ENCODE measurements at regions not wholly inside any gene's neighbourhood (a gene's known extent, or its start where the extent isn't known, plus 50 kb on each side); places are given as distances from the start of the nearest gene placed in this dataset.

GRCh38 chr7:29619111-29619510 is 55.5 kb downstream of the PRR15 start:
- H3K14ac ChIP-seq (ENCODE audit: low read length in 2 of 2) = no peak overlapping the region
- H2BK15ac ChIP-seq (ENCODE audit: low read depth, poor library complexity, severe bottlenecking) = no peak overlapping the region
- H3K36me3 ChIP-seq (ENCODE audit: control insufficient read depth in 1 of 2, insufficient read depth in 2 of 2, low read depth in 1 of 2, low read length in 2 of 2) = no peaks in the 10 kb centered on the region
- H3K4ac ChIP-seq (ENCODE audit: low read depth in 1 of 2, low read length in 2 of 2) = no peak overlapping the region
- no peak overlapping the region for H4K8ac ChIP-seq (ENCODE audit: low read length)
- H2AK5ac ChIP-seq (ENCODE audit: low read length, severe bottlenecking) = no peak overlapping the region
- H3K27me3 ChIP-seq (ENCODE audit: control insufficient read depth in 1 of 2, insufficient read depth in 1 of 2, low read length in 2 of 2) = no peaks in the 10 kb centered on the region
- H3K4me2 ChIP-seq (ENCODE audit: low read length, poor library complexity, severe bottlenecking) = no peak overlapping the region
- H2AFZ ChIP-seq (ENCODE audit: low read depth, low read length) = no peak overlapping the region
- no peak overlapping the region for H3K9ac ChIP-seq (ENCODE audit: low read length)
- WGBS = 76% methylated on average over 5 of the region's 5 CpGs
- no peak overlapping the region for H2BK12ac ChIP-seq (ENCODE audit: low read length in 2 of 2)
- H2BK120ac ChIP-seq (ENCODE audit: low read depth, low read length) = no peak overlapping the region
- peaks cover 5% of the 10 kb centered on the region for H3K4me1 ChIP-seq (ENCODE audit: control insufficient read depth, insufficient read depth, low read depth, low read length)
- H3K23ac ChIP-seq (ENCODE audit: low read length in 2 of 2) = no peak overlapping the region
- no peak overlapping the region for H3K27ac ChIP-seq (ENCODE audit: low read length, poor library complexity, severe bottlenecking)
- no peaks in the 10 kb centered on the region for H3K9me3 ChIP-seq (ENCODE audit: control insufficient read depth, low read length)
- no peak overlapping the region for H3K18ac ChIP-seq (ENCODE audit: low read depth in 1 of 2, low read length in 2 of 2)
- H2BK5ac ChIP-seq (ENCODE audit: low read depth, low read length, poor library complexity, severe bottlenecking) = no peak overlapping the region
- no peak overlapping the region for H3K4me3 ChIP-seq (ENCODE audit: insufficient read depth in 1 of 2, low read depth in 1 of 2, low read length in 2 of 2)
- no peak overlapping the region for H4K91ac ChIP-seq (ENCODE audit: low read length)
- H3K79me1 ChIP-seq (replicated peaks; ENCODE audit: low read length, poor library complexity, severe bottlenecking) = no peaks in the 10 kb centered on the region
- no peak for DNase-seq

- Histone ChIP-seq H3K27ac (ENCODE audit: low read length, poor library complexity, severe bottlenecking) (no peak overlapping the region), H3K79me1 (replicated peaks; ENCODE audit: low read length, poor library complexity, severe bottlenecking) (no peaks in the 10 kb centered on the region), H3K9ac (ENCODE audit: low read length) (no peak overlapping the region), H3K4ac (ENCODE audit: low read depth in 1 of 2, low read length in 2 of 2) (no peak overlapping the region), H3K36me3 (ENCODE audit: control insufficient read depth in 1 of 2, insufficient read depth in 2 of 2, low read depth in 1 of 2, low read length in 2 of 2) (no peaks in the 10 kb centered on the region), H2BK12ac (ENCODE audit: low read length in 2 of 2) (no peak overlapping the region), H2BK120ac (ENCODE audit: low read depth, low read length) (no peak overlapping the region), H3K14ac (ENCODE audit: low read length in 2 of 2) (no peak overlapping the region), H4K91ac (ENCODE audit: low read length) (no peak overlapping the region), H3K9me3 (ENCODE audit: control insufficient read depth, low read length) (no peaks in the 10 kb centered on the region), H3K23ac (ENCODE audit: low read length in 2 of 2) (no peak overlapping the region), H3K18ac (ENCODE audit: low read depth in 1 of 2, low read length in 2 of 2) (no peak overlapping the region), H4K8ac (ENCODE audit: low read length) (no peak overlapping the region), H3K4me3 (ENCODE audit: insufficient read depth in 1 of 2, low read depth in 1 of 2, low read length in 2 of 2) (no peak overlapping the region), H3K27me3 (ENCODE audit: control insufficient read depth in 1 of 2, insufficient read depth in 1 of 2, low read length in 2 of 2) (no peaks in the 10 kb centered on the region), H2AFZ (ENCODE audit: low read depth, low read length) (no peak overlapping the region), H3K4me1 (ENCODE audit: control insufficient read depth, insufficient read depth, low read depth, low read length) (peaks cover 5% of the 10 kb centered on the region), H3K4me2 (ENCODE audit: low read length, poor library complexity, severe bottlenecking) (no peak overlapping the region), H2BK5ac (ENCODE audit: low read depth, low read length, poor library complexity, severe bottlenecking) (no peak overlapping the region), H2AK5ac (ENCODE audit: low read length, severe bottlenecking) (no peak overlapping the region), H2BK15ac (ENCODE audit: low read depth, poor library complexity, severe bottlenecking) (no peak overlapping the region)
- 86% methylated on average over 6 of the region's 6 CpGs for WGBS
- DNase-seq = no peak
These were observed 56.4 kb downstream of the PRR15 start for GRCh38 chr7:29619848-29620555.

GRCh38 chr7:29620556-29620930 is 56.9 kb downstream of the PRR15 start:
- H3K27ac ChIP-seq (ENCODE audit: low read length, poor library complexity, severe bottlenecking) = no peak overlapping the region
- no peak overlapping the region for H4K8ac ChIP-seq (ENCODE audit: low read length)
- H3K36me3 ChIP-seq (ENCODE audit: control insufficient read depth in 1 of 2, insufficient read depth in 2 of 2, low read depth in 1 of 2, low read length in 2 of 2) = no peaks in the 10 kb centered on the region
- 80% methylated on average over 2 of the region's 2 CpGs for WGBS
- H3K18ac ChIP-seq (ENCODE audit: low read depth in 1 of 2, low read length in 2 of 2) = no peak overlapping the region
- no peak for DNase-seq
- H2BK5ac ChIP-seq (ENCODE audit: low read depth, low read length, poor library complexity, severe bottlenecking) = no peak overlapping the region
- no peak overlapping the region for H2BK15ac ChIP-seq (ENCODE audit: low read depth, poor library complexity, severe bottlenecking)
- H3K4ac ChIP-seq (ENCODE audit: low read depth in 1 of 2, low read length in 2 of 2) = no peak overlapping the region
- H3K9ac ChIP-seq (ENCODE audit: low read length) = no peak overlapping the region
- no peak overlapping the region for H3K23ac ChIP-seq (ENCODE audit: low read length in 2 of 2)
- H3K14ac ChIP-seq (ENCODE audit: low read length in 2 of 2) = no peak overlapping the region
- H3K9me3 ChIP-seq (ENCODE audit: control insufficient read depth, low read length) = no peaks in the 10 kb centered on the region
- no peak overlapping the region for H4K91ac ChIP-seq (ENCODE audit: low read length)
- H3K79me1 ChIP-seq (replicated peaks; ENCODE audit: low read length, poor library complexity, severe bottlenecking) = no peaks in the 10 kb centered on the region
- peaks cover 5% of the 10 kb centered on the region for H3K4me1 ChIP-seq (ENCODE audit: control insufficient read depth, insufficient read depth, low read depth, low read length)
- H3K4me3 ChIP-seq (ENCODE audit: insufficient read depth in 1 of 2, low read depth in 1 of 2, low read length in 2 of 2) = no peak overlapping the region
- no peaks in the 10 kb centered on the region for H3K27me3 ChIP-seq (ENCODE audit: control insufficient read depth in 1 of 2, insufficient read depth in 1 of 2, low read length in 2 of 2)
- no peak overlapping the region for H2BK12ac ChIP-seq (ENCODE audit: low read length in 2 of 2)
- no peak overlapping the region for H2AFZ ChIP-seq (ENCODE audit: low read depth, low read length)
- H2BK120ac ChIP-seq (ENCODE audit: low read depth, low read length) = no peak overlapping the region
- no peak overlapping the region for H2AK5ac ChIP-seq (ENCODE audit: low read length, severe bottlenecking)
- no peak overlapping the region for H3K4me2 ChIP-seq (ENCODE audit: low read length, poor library complexity, severe bottlenecking)

DNA sequence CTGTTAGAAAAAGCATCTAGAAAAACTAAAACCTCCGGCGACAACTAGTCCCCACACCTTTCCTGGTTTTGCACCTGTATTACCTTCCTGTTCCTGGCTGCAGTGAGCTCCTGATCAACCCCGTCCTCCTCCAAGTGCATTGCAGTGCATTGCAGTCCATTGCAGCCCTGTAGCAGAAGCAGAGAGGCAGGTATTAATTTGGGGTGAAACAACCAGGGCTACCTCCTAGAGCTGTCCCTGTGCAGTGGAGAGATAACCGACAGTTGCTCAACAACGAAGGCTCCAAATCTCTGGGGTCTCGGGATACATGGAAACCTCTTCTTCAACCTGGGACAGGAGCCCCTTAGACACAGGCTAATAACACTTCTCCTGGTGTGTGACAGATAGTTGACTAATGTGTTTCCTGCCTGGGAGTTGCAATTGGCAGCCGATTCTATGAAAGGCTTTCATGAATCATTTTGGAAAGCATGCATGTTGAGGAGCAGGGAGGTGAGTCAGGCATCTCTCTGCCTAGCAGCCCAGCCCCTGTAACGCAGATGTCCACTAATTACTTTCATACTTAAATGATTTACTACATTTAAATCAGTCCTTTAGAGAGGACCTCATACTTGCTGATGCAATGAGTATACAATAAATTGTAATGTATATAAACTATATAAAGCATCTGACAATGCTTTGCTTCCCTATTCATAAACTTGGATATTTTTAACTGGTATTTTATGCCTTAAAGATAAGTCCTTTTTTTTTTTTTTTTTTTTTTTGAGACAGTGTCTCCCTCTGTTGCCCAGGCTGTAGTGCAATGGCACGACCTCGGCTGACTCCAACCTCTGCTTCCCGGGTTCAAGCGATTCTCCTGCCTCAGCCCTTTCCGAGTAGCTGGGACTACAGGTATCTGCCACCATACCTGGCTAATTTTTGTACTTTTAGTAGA is 59.0 kb downstream of the PRR15 start:
- no peak overlapping the region for H3K23ac ChIP-seq (ENCODE audit: low read length in 2 of 2)
- H3K9me3 ChIP-seq (ENCODE audit: control insufficient read depth, low read length) = no peaks in the 10 kb centered on the region
- H3K27me3 ChIP-seq (ENCODE audit: control insufficient read depth in 1 of 2, insufficient read depth in 1 of 2, low read length in 2 of 2) = no peaks in the 10 kb centered on the region
- H3K36me3 ChIP-seq (ENCODE audit: control insufficient read depth in 1 of 2, insufficient read depth in 2 of 2, low read depth in 1 of 2, low read length in 2 of 2) = no peaks in the 10 kb centered on the region
- no peak overlapping the region for H3K9ac ChIP-seq (ENCODE audit: low read length)
- H3K14ac ChIP-seq (ENCODE audit: low read length in 2 of 2) = no peak overlapping the region
- H4K8ac ChIP-seq (ENCODE audit: low read length) = no peak overlapping the region
- H2BK15ac ChIP-seq (ENCODE audit: low read depth, poor library complexity, severe bottlenecking) = no peak overlapping the region
- H3K4me1 ChIP-seq (ENCODE audit: control insufficient read depth, insufficient read depth, low read depth, low read length) = peaks cover 5% of the 10 kb centered on the region
- H3K18ac ChIP-seq (ENCODE audit: low read depth in 1 of 2, low read length in 2 of 2) = no peak overlapping the region
- peak; percentile 74 for DNase-seq
- H3K4ac ChIP-seq (ENCODE audit: low read depth in 1 of 2, low read length in 2 of 2) = no peak overlapping the region
- H3K79me1 ChIP-seq (replicated peaks; ENCODE audit: low read length, poor library complexity, severe bottlenecking) = no peaks in the 10 kb centered on the region
- no peak overlapping the region for H2AFZ ChIP-seq (ENCODE audit: low read depth, low read length)
- H3K4me2 ChIP-seq (ENCODE audit: low read length, poor library complexity, severe bottlenecking) = peak overlapping the region; percentile 34
- peak overlapping the region; percentile 9 for H3K27ac ChIP-seq (ENCODE audit: low read length, poor library complexity, severe bottlenecking)
- peak overlapping the region in 1 of 2 experiments; percentile 39 for H3K4me3 ChIP-seq (ENCODE audit: insufficient read depth in 1 of 2, low read depth in 1 of 2, low read length in 2 of 2)
- H2BK120ac ChIP-seq (ENCODE audit: low read depth, low read length) = no peak overlapping the region
- H2BK5ac ChIP-seq (ENCODE audit: low read depth, low read length, poor library complexity, severe bottlenecking) = no peak overlapping the region
- H2BK12ac ChIP-seq (ENCODE audit: low read length in 2 of 2) = no peak overlapping the region
- no peak overlapping the region for H2AK5ac ChIP-seq (ENCODE audit: low read length, severe bottlenecking)
- 55% methylated on average over 12 of the region's 13 CpGs for WGBS
- no peak overlapping the region for H4K91ac ChIP-seq (ENCODE audit: low read length)

Data from mesenchymal stem cell (in vitro differentiated cells and primary cell).